Fibroblast of skin of scalp (primary cell): ENCODE measurements at regions not wholly inside any gene's neighbourhood (a gene's known extent, or its start where the extent isn't known, plus 50 kb on each side); places are given as distances from the start of the nearest gene placed in this dataset.

Experiments
- DNase-seq: peaks from one replicate; pipeline ENCODE4 v3.0.0-alpha.2; 2013

DNA sequence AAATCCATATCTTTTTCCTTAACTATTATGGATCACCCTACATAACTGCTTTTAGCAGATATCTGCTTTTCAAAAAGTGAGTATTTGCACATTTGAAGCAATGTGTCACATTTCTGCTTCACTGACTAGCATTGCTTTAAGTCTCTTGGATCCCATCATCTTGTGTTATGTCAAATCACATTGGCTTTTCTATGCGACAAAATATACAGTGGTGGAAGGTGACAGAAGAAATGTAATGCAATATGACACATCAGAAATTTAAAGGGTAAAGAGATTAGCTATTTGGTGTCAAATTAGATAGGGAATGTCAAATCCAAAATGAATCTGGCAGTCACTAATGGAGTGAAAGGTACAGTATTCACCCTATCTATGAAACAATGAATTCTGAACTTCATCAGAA, 1282.1 kb upstream of the PCDH20 start:
- DNase-seq, result no peak

DNA sequence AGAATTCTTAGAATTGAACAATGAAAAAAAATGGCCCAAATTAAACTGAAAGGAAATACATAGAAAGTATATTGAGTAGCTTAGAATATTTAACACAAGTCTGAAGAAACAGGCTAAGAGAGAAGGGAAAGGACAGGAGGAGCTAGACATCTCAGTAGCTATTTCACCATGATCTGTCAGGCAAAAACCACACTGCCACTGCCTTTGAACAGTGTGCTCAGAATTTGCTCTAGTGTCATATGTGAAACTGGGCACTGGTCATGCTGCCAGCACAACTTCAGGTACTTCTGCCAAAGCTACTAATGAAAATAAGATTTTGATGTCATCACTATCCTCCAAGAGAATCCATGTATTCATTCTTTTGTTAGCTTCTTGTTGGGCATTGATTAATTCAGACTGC, 1280.8 kb upstream of the PCDH20 start:
- no peak for DNase-seq

DNA sequence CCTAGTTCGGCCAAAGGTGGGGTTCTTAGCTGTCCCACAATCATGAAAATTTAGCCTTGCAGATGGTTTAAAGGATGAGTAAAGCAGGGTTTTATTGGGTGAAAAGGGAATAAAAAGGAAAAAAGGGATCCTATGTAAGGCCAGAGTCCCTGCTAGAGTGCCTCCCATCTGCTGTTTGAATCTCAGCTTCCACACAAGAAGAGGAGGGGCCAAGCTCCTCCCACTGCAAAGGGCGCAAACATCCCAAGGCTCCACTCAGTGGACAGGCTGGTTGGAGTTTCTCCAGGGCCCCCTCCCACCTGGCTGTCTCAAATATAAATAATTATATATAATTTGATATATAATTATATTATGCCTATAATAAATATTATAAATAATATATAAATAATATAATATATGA, 1272.1 kb upstream of the PCDH20 start:
- DNase-seq, result no peak

DNA sequence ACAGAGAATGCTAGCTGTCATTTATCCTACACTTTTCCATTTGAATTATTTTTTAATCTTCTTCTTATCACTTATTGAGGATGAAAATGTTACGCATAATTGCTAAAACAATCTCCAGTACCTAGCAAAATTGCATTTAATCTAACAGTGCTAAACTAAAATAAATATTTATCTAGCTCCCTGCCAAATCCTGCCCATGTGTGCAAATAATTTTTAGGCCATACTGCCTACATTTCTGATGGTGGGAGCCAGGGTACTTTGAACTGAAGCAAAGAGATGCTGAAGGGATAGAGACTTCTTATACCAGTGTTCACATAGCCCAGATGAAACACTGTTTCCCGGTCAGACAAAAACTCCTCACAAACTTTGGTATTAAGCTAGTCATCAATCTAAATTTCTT, 1268.7 kb upstream of the PCDH20 start:
- DNase-seq, result no peak

DNA sequence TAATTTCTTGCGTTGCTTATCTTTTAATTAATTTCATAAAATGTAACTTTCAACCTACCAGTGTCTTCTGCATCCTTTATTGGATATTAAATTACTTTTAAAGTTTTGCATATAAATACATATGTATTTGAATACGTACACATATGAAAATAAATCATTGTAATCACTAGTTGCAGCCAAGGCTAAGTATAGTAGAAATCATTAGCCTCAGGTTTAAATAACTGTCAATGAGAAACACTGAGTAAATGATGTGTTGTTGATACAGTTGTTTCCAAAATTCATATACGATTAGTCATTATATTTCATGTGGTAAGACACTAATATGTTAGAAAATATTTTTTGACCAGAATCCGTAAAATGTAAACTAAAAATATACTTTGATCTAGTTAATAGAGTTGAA, 1267.1 kb upstream of the PCDH20 start:
- DNase-seq, result no peak

DNA sequence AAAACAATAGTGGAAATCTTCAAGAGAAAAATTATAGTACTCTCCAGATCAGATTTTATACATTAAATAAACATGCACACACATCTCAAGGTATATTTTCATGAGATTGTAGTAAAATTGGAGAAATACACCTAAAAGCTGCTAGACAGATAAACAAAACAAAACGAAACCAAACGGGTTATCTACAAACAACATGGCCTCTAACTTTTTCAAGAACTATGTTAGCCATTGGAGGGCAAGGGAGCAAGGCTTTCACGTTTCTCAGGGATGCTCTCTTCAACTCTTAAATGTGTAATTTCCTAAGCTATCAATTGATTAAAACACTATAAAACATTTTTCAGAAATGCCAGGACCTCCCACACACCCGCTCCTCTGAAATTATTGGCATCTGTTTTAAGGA, 1262.4 kb upstream of the PCDH20 start:
- no peak for DNase-seq

DNA sequence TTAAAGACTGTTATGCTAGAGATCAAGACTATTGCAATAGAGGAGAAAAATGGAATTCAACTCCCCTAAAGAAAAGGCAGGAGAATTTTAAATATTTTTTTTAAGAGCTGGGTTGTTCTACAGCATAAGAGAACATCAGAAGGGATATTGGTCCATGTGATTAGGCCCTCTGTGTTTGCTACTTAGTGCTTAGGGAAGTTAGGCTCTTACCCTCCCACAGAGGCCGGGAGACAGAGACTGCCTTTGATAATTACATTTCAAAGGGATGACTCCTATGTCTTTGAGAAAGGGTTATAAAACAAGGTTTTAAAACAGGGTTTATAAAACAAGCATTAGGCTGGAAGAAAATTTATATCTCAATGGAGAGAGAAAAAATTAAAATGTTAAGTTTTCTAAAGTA, 1248.1 kb upstream of the PCDH20 start:
- no peak for DNase-seq

DNA sequence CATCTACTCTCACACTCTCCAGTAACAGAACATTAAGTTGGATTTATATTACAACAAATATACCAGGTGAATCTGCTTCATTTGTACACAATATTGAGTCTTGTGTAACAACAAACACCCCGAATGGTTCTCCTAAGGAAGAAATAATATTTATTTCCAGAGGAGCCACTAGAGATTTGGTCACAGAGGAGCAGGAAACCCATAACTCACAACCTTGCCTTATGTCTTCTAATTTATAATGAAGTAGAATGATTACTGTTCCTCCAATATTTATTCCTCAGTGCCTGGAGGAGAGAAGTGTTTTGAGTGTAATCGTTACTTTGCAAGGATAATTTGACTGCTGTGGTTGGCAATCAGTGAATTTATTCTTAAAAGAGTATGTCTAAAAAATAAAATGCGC, 1243.7 kb upstream of the PCDH20 start:
- DNase-seq, result no peak

DNA sequence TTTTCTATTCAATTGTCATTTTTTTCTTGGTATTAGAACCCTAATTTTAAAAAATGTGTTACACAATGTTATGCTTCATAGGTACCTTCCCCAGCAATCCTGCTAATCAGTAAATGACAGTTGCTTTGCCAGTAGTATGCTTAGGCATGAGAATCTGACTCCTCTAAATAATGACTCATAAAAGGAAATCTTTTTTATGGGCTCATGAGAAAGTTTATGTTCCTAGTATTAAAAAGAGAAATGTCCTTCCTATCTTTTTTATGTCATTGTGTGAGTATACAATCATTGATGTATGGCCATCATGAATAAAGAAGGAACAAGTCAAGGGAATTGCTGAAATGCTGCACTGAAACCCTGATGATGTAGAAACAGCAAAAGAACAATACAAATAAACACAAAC, 1237.7 kb upstream of the PCDH20 start:
- no peak for DNase-seq

DNA sequence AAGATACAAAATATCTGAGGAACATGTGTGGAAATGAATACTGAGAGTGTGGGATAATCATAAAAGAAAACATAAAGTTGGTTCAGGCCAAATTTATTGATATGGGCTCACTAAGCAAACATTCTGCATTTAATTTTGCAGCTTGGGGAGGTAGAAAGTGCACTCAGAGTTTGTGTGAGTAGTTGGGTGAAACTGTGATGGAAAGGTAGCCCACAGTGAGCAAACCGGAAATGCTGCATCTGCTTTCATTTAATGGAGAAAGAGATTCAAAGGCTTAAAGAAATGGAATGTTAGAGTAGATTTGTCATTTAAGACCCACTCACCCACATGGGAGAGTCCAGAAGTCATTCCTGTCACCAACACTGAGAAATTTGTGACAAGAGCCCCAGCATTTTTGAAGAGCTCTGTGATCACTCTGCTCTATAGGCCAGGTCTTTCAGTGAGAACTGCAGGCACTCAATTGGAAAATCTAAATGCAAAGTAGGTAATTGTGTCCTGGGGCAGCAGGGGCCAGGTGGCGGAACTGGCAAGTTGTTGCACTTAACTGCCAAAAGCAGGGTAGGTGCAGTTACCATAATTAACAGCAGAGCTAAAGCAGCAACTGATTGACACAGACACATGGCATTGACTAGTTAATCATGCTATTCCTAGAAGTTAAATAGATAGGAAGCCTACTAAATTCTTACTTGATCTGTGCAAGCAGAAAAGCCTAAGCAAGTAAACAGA, 1228.3 kb upstream of the PCDH20 start:
- no peak for DNase-seq

DNA sequence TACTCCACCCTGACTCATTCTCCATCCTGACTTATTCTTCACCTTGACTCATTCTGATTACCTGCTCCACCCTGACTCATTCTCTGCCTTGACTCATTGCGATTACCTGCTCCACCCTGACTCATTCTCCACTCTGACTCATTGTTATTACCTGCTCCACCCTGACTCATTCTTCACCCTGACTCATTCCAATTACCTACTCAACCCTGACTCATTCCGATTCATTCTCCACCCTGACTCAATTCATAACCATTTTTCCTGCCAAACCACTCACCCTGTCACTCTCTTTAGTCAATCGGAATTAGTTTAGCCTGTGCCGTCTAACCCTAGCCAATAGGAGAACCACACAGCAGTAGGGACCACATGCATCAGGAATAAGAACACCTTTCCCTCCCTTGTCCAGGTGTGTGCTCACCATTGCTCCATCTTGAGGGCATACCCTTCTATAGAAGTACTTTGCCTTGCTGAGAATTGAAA, 1227.4 kb upstream of the PCDH20 start:
- DNase-seq, result no peak

DNA sequence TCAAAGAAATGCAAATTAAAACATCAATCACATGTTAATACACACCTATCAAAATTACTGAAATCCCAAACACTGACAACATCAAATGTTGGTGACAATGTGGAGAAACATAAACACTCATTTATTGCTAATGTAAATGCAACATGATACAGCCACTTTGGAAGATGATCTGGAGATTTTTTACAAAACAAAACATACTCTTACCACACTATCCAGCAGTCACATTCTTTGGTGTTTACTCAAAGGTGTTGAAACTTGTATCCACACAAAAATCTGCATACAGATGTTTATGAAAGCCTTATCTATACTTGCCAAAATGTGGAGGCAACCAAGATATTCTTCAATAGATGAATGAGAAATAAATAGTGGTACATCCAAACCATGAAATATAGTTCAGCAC, 1219.5 kb upstream of the PCDH20 start:
- DNase-seq, result no peak

DNA sequence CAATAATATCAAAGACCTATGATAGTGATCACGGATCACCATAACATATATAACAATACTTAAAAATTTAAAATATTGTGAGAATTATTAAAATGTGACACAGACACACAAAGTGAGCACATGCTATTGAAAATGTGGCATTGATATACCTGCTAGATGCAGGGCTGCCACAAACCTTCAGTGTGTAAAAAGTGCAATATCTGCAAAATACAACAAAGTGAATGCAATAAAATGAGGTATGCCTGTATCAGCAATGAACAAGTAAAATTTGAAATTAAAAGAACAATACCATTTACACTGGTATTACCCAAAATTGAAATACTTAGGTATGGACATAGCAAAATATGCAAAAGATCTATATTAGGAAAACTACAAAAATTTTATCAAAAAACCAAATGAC, 1217.8 kb upstream of the PCDH20 start:
- no peak for DNase-seq

DNA sequence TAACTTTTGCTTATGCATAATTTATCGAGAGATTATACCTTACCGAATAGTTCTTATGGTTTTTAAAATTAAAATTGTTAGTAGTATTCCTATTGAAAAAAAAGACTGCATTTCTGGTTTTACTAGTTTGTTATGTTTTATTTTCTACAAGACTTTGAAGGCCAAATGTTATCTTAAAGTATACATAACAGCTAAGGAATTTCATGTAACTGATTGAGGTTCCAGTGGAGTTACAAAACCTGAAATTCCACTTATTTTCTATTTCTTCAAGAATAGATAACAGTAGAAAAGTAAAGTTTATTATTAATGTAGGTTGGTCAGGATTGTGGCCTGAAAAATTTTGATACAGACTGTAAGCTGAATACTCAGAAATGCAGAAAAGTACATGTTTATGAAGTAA, 1216.0 kb upstream of the PCDH20 start:
- no peak for DNase-seq

DNA sequence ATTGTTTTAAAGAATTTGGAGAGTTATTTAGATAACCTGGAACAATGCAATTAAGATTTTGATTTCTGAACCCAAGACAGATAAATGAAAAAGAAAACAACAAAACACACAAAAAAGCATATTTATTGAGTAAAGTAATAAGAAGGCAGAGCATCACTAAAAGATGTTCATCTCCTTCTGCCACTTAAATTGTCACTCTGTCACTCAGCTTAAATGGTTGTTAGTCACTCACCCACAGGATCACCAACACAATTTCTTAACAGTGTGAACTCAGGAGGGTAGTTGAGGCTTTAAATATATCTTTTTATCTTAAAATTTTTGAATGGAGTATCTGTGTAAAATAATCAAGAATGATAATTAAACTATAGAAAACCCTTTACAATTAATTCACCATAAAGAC, 1215.5 kb upstream of the PCDH20 start:
- DNase-seq, result no peak

DNA sequence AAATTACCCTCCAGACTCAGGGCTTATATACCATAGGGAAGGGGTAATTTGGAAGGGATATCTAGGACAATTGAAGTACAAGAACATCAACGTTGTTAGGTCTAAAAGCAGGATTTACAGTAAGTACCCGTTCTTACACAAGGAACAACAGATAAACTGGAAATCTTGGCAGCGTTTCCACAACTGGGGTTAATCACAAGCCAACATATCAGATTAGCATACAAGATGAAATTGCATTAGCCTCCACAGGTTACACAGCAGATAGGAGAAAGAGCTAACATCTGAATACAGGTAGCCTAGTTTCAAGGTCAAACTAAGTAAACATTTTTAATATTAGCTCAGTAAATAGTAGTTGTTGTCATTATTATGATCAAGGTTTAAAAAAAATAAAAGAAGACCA, 1214.0 kb upstream of the PCDH20 start:
- DNase-seq, result no peak

DNA sequence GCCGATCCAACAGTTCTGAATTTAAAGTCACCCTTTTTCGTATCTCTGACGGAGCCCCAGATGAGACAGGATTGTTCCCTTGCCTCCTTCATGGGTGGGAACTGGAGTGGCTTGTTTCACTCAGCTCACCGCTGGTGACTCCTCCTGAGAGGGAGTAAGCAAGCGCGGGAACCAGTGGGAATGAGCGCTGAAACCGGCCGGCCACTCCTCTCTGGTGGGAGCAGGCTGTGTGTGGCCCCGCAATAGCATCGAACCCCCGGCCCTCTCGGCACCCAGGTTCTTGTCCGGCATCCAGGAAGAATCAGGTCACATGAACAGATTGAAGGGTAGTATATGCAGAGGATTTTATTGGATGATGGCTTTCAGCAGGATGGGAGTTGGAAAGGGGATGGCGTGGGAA, 1211.6 kb upstream of the PCDH20 start:
- DNase-seq, result no peak

DNA sequence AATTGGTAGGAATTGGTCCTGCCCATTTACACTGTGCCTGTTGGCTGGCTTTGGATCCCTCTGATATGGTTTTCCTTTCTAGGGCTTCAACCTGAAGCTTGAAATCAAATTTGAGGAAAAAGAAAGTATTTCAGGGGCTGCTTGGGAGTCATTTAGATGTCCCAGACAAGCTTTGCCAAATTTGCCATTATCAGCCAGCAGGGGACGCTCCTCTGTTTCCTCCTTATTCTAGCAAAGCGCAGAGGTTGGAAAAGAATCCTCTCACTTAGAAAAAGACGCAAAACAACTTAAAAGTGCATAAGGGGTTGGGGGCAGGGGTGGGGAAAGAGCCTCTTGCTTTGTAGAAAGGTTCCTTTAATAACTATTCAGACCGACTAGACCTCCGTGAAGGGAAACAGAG, 1211.1 kb upstream of the PCDH20 start:
- no peak for DNase-seq

DNA sequence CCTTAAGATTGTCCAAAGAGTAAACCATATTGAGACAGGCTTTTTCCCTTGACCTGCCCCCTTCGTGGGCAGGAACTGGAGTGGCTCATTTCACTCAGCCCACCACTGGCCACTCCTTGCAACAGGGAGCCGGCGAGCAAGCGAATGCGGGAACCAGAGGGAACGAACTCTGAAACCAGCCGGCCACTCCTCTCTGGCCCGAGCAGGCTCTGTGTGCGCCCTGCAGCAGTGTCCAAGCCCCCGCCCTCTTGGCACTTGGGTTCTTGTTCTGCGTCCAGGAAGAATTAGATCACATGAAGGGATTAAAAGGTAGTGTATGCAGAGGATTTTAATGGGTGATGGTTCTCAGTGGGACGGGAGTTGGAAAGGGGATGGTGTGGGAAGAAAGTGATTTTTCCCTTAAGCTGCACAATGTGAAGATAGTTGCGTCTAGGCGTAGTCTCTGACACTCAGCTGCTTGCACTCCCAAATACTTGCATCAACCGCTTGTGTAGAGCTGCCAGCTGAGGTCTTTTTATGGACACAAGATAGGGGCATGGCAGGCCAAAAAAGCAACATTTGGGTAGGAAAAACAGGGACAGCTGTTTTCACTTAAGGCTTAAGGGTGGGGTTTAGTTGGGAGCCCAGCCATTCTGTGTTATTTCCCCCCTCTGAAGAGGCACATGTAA, 1209.7 kb upstream of the PCDH20 start:
- DNase-seq, result no peak

DNA sequence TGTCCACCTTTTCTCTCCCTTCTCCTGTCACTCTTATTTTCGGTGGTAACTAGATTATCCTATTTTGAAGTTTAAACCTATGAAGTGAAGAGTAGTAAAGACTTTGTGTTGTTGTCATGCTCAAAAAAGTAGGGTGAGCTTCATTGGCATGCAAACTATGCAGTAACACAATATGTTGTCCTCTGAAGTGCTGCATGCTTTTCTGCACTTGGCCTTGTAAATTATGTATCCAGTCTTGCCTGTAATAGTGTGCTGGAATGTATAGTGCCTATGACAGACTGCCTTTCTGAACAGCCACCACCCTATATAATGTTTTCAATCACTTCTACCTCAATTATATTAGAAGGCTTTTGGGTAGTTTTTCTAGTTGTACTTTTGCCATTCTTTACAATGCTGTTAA, 1198.2 kb upstream of the PCDH20 start:
- no peak for DNase-seq

DNA sequence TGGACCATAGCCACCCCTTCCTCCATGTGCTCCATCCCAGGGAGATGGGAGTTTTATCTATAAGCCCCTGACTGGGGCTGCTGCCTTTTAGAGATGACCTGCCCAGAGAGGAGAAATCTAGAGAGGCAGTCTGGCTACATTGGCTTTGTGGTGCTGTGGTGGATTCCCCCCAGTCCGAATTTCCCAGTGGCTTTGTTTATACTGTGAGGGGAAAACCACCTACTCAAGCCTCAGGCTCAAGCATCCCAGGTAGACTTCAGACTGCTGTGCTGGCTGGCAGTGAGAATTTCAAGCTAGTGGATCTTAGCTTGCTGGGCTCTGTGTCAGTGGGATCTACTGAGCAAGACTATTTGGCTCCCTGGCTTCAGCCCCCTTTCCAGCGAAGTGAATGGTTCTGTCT, 1195.7 kb upstream of the PCDH20 start:
- DNase-seq, result no peak

DNA sequence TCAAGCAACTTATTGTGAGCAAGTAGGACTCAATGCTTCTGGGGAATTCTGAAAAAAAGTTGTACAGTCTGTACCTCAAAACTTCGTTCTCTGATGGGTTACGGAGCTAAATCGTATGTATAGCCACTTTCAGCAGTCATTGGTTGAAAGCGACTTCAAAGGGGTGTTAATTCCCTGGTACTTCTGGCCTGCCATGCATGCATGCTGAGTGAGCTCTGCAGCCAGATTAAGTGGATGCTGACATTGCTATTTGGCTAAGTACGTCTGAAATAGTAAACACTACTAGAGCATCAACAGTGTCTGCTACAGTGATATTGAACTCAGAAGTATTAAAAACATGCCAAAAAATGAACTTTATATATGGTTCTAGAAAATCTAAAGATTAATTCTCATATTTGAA, 1183.1 kb upstream of the PCDH20 start:
- no peak for DNase-seq

DNA sequence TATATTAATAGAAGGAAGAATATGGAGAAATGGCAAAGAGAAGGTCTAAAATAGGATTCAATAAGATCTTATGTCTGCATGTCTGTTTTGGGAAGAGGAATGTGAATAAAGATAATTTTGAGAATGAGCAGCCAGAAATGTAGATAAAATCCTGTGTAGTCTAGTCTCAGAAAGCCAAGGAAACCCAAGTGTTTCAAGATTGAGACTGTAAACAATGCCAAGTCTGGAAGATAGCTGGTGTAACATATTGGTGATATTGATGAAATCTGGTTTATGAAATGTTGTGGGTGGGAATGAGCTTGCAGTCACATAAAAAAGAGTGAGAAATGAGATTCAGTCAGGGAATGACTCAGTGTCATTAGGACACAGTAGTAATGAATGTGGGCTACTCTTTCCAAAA, 1180.3 kb upstream of the PCDH20 start:
- DNase-seq, result no peak

DNA sequence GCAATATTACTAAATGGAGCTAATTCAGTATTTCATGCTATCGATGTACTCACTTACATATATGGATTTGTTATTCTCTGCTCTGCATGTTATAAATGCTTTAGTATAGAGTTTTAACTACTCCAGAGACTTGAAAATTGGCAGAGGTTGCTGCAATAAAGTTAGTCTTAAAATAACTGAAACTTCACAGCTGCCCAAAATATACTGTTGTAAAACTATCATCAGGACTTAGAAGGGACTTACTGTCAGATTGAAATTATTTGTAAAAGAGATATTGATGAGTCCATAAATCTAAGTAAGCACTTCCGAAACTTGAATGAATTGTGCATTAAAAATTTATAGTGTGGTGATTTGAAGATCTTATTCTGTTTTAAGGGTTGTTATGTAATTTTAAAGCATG, 1178.2 kb upstream of the PCDH20 start:
- no peak for DNase-seq

DNA sequence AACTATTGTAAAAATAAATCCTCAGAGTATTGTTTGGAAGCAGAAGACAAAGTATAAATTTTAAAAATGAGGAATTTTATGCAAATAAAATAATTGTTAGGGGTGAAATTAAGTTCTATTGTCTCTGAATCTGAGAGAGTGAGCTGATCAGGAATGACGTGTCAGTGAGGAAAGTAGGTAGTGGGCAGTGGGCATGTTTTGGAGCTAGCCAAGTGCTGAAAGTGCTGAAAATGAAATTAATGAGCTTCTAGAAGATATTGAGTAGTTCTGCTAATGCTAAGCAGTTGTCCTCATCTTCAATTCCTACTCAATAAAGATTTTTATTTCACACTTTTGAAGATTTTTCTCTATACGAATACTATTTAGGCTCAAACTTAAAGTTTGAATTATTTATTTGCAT, 1167.8 kb upstream of the PCDH20 start:
- no peak for DNase-seq
